ENCODE measurements at regions not wholly inside any gene's neighbourhood (a gene's known extent, or its start where the extent isn't known, plus 50 kb on each side); places are given as distances from the start of the nearest gene placed in this dataset.

DNA sequence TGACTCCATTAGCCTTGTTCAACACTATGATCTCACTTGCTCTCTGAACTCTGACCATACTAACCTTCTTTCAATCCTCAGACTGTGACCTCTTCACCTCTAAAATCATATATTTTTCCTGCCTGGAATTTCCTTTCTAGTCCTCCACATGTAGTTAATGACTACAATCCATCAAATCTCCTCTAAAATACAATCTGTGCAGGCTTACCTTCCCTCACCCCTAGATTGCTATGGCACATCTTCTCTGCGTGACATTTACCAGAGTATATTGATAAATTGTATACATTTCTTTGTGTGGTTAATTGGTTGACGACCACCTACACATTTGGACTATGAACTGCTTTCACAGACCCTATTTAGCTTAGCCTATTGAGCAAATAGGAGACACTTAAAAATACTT, 1330.2 kb upstream of the TENM4 start:
- Histone ChIP-seq H3K9ac (ENCODE audit: low read length) (no peak overlapping the region), H3K9me3 (ENCODE audit: control insufficient read depth, low read length) (no peaks in the 10 kb centered on the region), H3K36me3 (ENCODE audit: control insufficient read depth, insufficient read depth, low read length, severe bottlenecking) (no peaks in the 10 kb centered on the region), H3K4me3 (ENCODE audit: low read length) (no peak overlapping the region), H3K4me1 (ENCODE audit: control insufficient read depth, insufficient read depth, low read length) (no peaks in the 10 kb centered on the region), H3K27me3 (replicated peaks; ENCODE audit: control insufficient read depth, insufficient read depth, low read length) (no peaks in the 10 kb centered on the region)
- DNase-seq (ENCODE audit: low read depth) = no peak

DNA sequence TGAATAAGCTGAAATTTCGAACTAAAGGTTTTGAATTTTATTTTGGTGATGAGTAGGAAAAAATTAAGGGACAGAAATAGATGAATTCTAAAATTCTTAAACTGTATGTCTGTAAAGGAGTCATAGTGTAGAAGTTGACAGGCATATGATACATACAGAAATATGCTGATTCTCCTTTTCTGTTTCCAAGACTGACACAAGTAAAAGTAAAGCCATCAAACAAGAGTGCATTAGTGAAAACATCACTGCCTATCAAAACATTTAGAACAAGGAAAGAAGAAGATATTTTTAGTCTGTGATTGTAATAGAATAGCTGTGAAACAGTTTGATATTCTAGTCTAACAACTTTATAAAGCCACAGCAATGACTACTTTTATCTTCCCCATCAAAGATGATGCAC, 1318.0 kb upstream of the TENM4 start:
- H3K36me3 ChIP-seq (ENCODE audit: control insufficient read depth, insufficient read depth, low read length, severe bottlenecking) = no peaks in the 10 kb centered on the region
- no peaks in the 10 kb centered on the region for H3K27me3 ChIP-seq (replicated peaks; ENCODE audit: control insufficient read depth, insufficient read depth, low read length)
- H3K4me3 ChIP-seq (ENCODE audit: low read length) = no peak overlapping the region
- H3K9me3 ChIP-seq (ENCODE audit: control insufficient read depth, low read length) = no peaks in the 10 kb centered on the region
- H3K4me1 ChIP-seq (ENCODE audit: control insufficient read depth, insufficient read depth, low read length) = no peaks in the 10 kb centered on the region
- no peak for DNase-seq (ENCODE audit: low read depth)
- H3K9ac ChIP-seq (ENCODE audit: low read length) = no peak overlapping the region

DNA sequence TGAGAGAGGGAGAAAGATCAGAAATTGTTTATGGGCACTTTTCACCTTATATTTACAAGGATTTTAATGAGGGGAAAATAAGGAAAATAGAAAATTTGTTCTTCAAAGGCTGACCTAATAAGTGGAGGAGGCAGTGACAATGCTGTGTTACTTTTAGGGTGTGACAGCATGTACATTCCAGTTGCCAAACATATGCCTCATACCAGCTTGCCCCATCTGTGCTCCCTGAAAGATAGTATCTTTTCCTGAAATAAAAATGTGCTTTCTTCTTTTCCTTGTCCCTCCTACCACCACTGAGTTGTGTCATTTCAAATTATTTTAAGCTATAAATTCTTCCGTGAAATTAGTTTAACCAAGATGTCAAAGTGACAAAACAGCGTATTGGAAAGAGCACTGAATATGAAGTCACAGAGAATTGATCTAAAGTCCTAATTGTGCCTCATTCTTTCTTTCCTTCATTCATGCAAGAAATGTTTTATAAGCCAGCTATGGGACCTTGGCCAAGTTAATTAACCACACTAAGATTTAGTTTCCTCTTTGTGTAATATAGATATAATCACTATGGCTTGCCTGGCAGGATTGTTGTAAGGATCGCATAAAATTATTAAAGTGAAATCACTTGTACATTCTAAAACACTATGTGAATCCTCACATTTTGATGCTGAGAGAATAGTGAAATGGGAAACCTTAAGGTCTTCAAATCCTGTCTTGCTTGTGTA, 1307.5 kb upstream of the TENM4 start:
- Histone ChIP-seq H3K36me3 (ENCODE audit: control insufficient read depth, insufficient read depth, low read length, severe bottlenecking) (no peaks in the 10 kb centered on the region), H3K4me3 (ENCODE audit: low read length) (no peak overlapping the region), H3K9me3 (ENCODE audit: control insufficient read depth, low read length) (peaks cover 2% of the 10 kb centered on the region), H3K9ac (ENCODE audit: low read length) (no peak overlapping the region), H3K27me3 (replicated peaks; ENCODE audit: control insufficient read depth, insufficient read depth, low read length) (no peaks in the 10 kb centered on the region), H3K4me1 (ENCODE audit: control insufficient read depth, insufficient read depth, low read length) (no peaks in the 10 kb centered on the region)
- DNase-seq (ENCODE audit: low read depth) = no peak

DNA sequence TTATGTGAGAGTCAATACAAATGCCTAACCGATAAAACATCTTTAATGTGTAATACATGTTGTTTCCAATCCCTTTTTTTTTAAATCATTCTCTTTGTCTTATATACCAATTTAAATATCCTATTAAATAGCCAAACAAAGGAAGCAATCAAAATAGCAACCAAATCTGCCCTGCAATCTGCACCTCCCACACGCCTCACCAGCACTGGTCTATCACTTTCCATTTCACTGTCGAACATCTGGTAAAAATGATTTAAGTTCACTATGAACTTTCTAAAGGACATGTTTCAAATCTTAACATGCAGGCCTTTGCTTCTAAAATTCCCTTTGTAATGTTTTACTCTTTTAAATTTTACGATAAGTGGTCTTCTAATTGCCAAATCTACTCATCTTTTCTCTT, 1305.5 kb upstream of the TENM4 start:
- peaks cover 2% of the 10 kb centered on the region for H3K9me3 ChIP-seq (ENCODE audit: control insufficient read depth, low read length)
- H3K4me3 ChIP-seq (ENCODE audit: low read length) = no peak overlapping the region
- DNase-seq (ENCODE audit: low read depth) = no peak
- no peaks in the 10 kb centered on the region for H3K4me1 ChIP-seq (ENCODE audit: control insufficient read depth, insufficient read depth, low read length)
- H3K27me3 ChIP-seq (replicated peaks; ENCODE audit: control insufficient read depth, insufficient read depth, low read length) = no peaks in the 10 kb centered on the region
- H3K9ac ChIP-seq (ENCODE audit: low read length) = no peak overlapping the region
- H3K36me3 ChIP-seq (ENCODE audit: control insufficient read depth, insufficient read depth, low read length, severe bottlenecking) = no peaks in the 10 kb centered on the region

DNA sequence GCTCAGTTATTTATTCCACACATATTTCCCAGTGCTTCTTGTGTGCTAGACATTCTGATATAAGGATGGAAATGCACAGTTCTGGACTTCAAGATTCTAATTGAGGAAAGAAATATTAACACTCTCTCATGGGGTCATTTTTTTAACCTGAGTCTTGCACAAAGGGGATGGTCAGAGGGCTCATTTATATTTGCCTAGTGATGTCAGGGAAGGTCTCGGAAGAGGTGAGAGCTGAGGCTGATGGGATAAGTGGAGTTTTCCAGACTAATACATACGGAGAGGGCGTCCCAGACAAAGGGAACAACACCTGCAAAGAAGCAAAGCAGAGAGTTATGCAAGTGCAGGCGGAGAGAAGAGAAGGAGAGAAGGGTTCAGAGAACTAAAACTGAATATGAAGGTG, 1304.6 kb upstream of the TENM4 start:
- no peak overlapping the region for H3K4me3 ChIP-seq (ENCODE audit: low read length)
- H3K4me1 ChIP-seq (ENCODE audit: control insufficient read depth, insufficient read depth, low read length) = no peaks in the 10 kb centered on the region
- H3K9me3 ChIP-seq (ENCODE audit: control insufficient read depth, low read length) = peaks cover 2% of the 10 kb centered on the region
- no peak for DNase-seq (ENCODE audit: low read depth)
- no peaks in the 10 kb centered on the region for H3K36me3 ChIP-seq (ENCODE audit: control insufficient read depth, insufficient read depth, low read length, severe bottlenecking)
- no peaks in the 10 kb centered on the region for H3K27me3 ChIP-seq (replicated peaks; ENCODE audit: control insufficient read depth, insufficient read depth, low read length)
- H3K9ac ChIP-seq (ENCODE audit: low read length) = no peak overlapping the region

DNA sequence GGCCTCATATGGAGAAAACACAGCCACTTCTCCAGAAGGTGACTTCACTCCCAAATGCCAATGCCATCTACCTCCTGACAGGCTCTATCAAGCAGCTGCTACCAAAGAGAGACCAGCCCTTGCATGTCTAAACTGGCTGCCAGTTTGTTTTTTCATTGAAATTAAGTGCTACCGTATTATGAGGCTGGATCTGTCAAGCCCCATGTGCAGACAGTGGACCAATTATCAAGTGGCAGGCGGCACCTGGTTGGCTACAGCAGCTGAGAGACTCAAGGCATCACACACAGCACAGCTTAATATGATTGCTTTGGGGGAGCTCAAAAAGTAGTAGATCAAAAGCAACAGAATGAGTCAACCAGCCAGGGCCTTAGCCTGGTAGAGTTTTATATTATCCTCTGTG, 1293.0 kb upstream of the TENM4 start:
- Histone ChIP-seq H3K4me3 (ENCODE audit: low read length) (no peak overlapping the region), H3K4me1 (ENCODE audit: control insufficient read depth, insufficient read depth, low read length) (no peaks in the 10 kb centered on the region), H3K36me3 (ENCODE audit: control insufficient read depth, insufficient read depth, low read length, severe bottlenecking) (no peaks in the 10 kb centered on the region), H3K9ac (ENCODE audit: low read length) (no peak overlapping the region), H3K27me3 (replicated peaks; ENCODE audit: control insufficient read depth, insufficient read depth, low read length) (no peaks in the 10 kb centered on the region), H3K9me3 (ENCODE audit: control insufficient read depth, low read length) (no peaks in the 10 kb centered on the region)
- DNase-seq (ENCODE audit: low read depth) = no peak

DNA sequence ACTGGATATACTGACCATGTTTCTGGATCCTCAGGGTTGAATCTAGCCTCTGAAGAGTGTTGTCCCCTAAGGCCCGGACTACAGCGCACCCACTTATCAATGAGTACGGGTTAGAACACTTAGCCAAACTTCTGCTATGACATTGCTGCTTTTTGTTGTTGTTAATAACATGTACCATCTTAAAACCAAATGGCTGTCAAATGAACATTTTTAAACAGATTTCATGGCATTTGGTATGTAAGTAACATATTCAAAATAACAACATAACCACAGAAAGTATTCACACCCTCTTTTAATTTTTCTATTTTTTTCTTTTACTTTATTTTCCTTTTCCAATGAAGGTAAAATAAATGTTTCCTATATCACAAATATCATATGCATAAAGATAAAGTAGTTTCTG, 1292.5 kb upstream of the TENM4 start:
- H3K27me3 ChIP-seq (replicated peaks; ENCODE audit: control insufficient read depth, insufficient read depth, low read length) = no peaks in the 10 kb centered on the region
- DNase-seq (ENCODE audit: low read depth) = no peak
- H3K36me3 ChIP-seq (ENCODE audit: control insufficient read depth, insufficient read depth, low read length, severe bottlenecking) = no peaks in the 10 kb centered on the region
- no peaks in the 10 kb centered on the region for H3K9me3 ChIP-seq (ENCODE audit: control insufficient read depth, low read length)
- H3K9ac ChIP-seq (ENCODE audit: low read length) = no peak overlapping the region
- H3K4me1 ChIP-seq (ENCODE audit: control insufficient read depth, insufficient read depth, low read length) = no peaks in the 10 kb centered on the region
- no peak overlapping the region for H3K4me3 ChIP-seq (ENCODE audit: low read length)

DNA sequence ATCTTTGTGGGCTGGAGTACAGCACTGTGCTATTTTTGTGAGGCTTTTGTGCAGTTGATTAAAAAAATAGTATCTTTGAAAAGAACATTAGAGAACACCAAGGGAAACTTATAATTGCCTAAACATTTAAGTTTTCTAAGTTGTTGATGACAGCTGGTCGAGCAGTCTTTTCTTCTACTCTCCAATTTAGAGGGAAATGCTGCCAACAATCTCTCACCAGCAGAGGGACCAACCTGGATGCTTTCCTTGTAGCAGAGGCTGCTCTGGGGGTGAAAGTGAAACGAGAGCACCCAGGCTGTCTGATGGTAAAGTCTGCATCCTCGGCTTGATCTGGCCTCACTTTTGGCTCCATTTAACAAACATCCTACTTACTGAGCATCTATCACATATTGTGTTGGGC, 1286.5 kb upstream of the TENM4 start:
- Histone ChIP-seq H3K36me3 (ENCODE audit: control insufficient read depth, insufficient read depth, low read length, severe bottlenecking) (no peaks in the 10 kb centered on the region), H3K9me3 (ENCODE audit: control insufficient read depth, low read length) (no peaks in the 10 kb centered on the region), H3K27me3 (replicated peaks; ENCODE audit: control insufficient read depth, insufficient read depth, low read length) (no peaks in the 10 kb centered on the region), H3K4me1 (ENCODE audit: control insufficient read depth, insufficient read depth, low read length) (peaks cover 7% of the 10 kb centered on the region), H3K9ac (ENCODE audit: low read length) (no peak overlapping the region), H3K4me3 (ENCODE audit: low read length) (no peak overlapping the region)
- DNase-seq (ENCODE audit: low read depth) = no peak

DNA sequence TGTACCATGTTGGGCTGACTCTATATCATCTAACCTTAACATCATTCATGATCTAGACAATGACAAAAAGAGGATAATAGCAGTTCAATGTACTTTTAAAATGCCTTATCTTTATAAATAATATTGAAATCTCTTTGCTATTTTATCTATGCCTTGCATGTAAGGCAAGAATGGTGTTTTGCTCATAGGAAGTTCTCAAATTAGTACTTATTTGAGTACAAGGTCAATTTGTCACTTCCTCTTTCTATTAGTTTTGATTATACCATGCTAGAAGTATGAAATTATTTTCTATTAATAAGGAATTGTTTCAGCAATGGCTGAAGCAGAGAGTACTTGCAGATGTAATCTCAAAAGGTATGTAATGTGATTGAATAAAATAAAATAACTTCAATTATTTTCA, 1285.4 kb upstream of the TENM4 start:
- Histone ChIP-seq H3K4me3 (ENCODE audit: low read length) (no peak overlapping the region), H3K4me1 (ENCODE audit: control insufficient read depth, insufficient read depth, low read length) (peaks cover 7% of the 10 kb centered on the region), H3K9me3 (ENCODE audit: control insufficient read depth, low read length) (no peaks in the 10 kb centered on the region), H3K27me3 (replicated peaks; ENCODE audit: control insufficient read depth, insufficient read depth, low read length) (no peaks in the 10 kb centered on the region), H3K9ac (ENCODE audit: low read length) (no peak overlapping the region), H3K36me3 (ENCODE audit: control insufficient read depth, insufficient read depth, low read length, severe bottlenecking) (no peaks in the 10 kb centered on the region)
- DNase-seq (ENCODE audit: low read depth) = no peak

DNA sequence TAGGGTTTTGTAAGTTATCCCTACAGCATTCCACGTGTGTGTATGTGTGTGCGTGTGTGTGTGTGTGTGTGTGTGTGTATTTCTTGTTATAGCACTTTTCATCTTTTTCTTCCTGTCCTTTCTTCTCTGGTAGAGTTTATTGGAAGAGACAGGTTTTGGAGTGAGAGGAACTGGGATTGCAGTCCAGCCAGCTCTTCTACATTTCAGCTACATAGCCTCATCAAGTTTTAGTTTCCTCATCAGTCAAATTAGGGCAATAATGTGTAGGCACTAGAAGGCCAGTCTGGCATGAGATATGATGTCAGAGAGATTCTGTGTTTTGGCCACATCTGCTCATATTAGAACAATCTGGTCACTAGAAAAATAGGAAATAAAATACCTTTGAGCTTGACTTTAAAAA, 1283.5 kb upstream of the TENM4 start:
- Histone ChIP-seq H3K9ac (ENCODE audit: low read length) (no peak overlapping the region), H3K27me3 (replicated peaks; ENCODE audit: control insufficient read depth, insufficient read depth, low read length) (no peaks in the 10 kb centered on the region)
- DNase-seq (ENCODE audit: low read depth) = no peak

DNA sequence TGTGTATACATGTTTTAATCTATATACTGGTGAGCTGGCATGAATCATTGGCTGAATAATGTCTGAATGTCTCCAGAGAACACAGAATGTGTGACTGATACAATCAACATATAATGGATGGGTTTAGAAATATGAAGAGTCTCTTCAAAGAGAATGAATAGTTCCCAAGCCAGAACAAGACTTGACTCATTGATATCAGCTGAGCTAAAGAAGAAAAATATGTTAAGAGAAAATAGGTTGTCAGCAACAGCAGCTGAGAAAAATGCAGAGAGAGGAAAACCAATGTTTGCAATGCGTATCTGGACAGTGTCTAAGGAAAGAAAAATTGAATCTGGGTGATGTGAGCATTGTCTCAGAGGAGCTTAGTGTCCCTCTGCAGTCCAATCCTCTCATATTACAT, 1281.8 kb upstream of the TENM4 start:
- Histone ChIP-seq H3K9ac (ENCODE audit: low read length) (no peak overlapping the region), H3K4me1 (ENCODE audit: control insufficient read depth, insufficient read depth, low read length) (peaks cover 7% of the 10 kb centered on the region), H3K9me3 (ENCODE audit: control insufficient read depth, low read length) (no peaks in the 10 kb centered on the region), H3K27me3 (replicated peaks; ENCODE audit: control insufficient read depth, insufficient read depth, low read length) (no peaks in the 10 kb centered on the region), H3K36me3 (ENCODE audit: control insufficient read depth, insufficient read depth, low read length, severe bottlenecking) (no peaks in the 10 kb centered on the region), H3K4me3 (ENCODE audit: low read length) (no peak overlapping the region)
- no peak for DNase-seq (ENCODE audit: low read depth)

More for the DNA sequence above, 1283.5 kb upstream of the TENM4 start:
- Histone ChIP-seq H3K4me3 (ENCODE audit: low read length) (no peak overlapping the region), H3K36me3 (ENCODE audit: control insufficient read depth, insufficient read depth, low read length, severe bottlenecking) (no peaks in the 10 kb centered on the region), H3K9me3 (ENCODE audit: control insufficient read depth, low read length) (no peaks in the 10 kb centered on the region), H3K4me1 (ENCODE audit: control insufficient read depth, insufficient read depth, low read length) (peaks cover 7% of the 10 kb centered on the region)

DNA sequence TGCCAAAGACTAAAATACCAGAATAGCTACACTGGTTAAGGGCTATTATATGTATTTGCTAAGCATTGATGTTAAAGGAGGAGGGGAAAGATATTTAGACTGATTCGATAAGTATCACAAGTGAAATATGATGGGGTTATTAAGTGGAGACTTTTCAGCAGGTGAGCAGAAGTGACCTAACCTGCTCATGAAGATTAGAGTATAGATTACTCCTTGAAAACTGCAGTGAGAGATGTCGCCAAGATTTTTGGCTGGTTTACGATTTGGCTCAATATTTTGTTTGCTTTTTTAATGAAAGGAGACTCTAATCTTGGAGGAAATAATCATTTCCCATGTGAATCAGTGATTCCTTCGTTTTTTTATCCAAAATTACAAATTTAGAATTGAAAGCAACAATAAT, 1279.5 kb upstream of the TENM4 start:
- Histone ChIP-seq H3K27me3 (replicated peaks; ENCODE audit: control insufficient read depth, insufficient read depth, low read length) (no peaks in the 10 kb centered on the region), H3K4me3 (ENCODE audit: low read length) (no peak overlapping the region), H3K9ac (ENCODE audit: low read length) (no peak overlapping the region), H3K4me1 (ENCODE audit: control insufficient read depth, insufficient read depth, low read length) (peaks cover 17% of the 10 kb centered on the region), H3K9me3 (ENCODE audit: control insufficient read depth, low read length) (no peaks in the 10 kb centered on the region), H3K36me3 (ENCODE audit: control insufficient read depth, insufficient read depth, low read length, severe bottlenecking) (no peaks in the 10 kb centered on the region)
- no peak for DNase-seq (ENCODE audit: low read depth)

Measured in adipocyte (in vitro differentiated cells).